LNCaP clone FGC (cell line): ENCODE measurements at regions not wholly inside any gene's neighbourhood (a gene's known extent, or its start where the extent isn't known, plus 50 kb on each side); places are given as distances from the start of the nearest gene placed in this dataset.
"Not testable (repeated sequence)": the region's sequence is repeated elsewhere in the genome, so short reads cannot be mapped to it uniquely, and the experiment has no call there.

ENCODE experiments used
- DNase-seq: peaks from one replicate; pipeline ENCODE4 v3.0.0-alpha.2; 2011; ENCODE audit warnings: low read depth
- H3K4me3 ChIP-seq: 2 replicates; pipeline ENCODE4 v1.5.1; 2011; ENCODE audit warnings: mild to moderate bottlenecking, low read depth, low read length, control low read depth
- TF ChIP-seq, protein P1 (sequence below): IDR thresholded peaks from 2 replicates; pipeline ENCODE4 v1.5.1; 2012; ENCODE audit warnings: mild to moderate bottlenecking; ENCODE audit not compliant: control insufficient read depth, insufficient read depth; ENCODE audit errors: extremely low read depth

DNA sequence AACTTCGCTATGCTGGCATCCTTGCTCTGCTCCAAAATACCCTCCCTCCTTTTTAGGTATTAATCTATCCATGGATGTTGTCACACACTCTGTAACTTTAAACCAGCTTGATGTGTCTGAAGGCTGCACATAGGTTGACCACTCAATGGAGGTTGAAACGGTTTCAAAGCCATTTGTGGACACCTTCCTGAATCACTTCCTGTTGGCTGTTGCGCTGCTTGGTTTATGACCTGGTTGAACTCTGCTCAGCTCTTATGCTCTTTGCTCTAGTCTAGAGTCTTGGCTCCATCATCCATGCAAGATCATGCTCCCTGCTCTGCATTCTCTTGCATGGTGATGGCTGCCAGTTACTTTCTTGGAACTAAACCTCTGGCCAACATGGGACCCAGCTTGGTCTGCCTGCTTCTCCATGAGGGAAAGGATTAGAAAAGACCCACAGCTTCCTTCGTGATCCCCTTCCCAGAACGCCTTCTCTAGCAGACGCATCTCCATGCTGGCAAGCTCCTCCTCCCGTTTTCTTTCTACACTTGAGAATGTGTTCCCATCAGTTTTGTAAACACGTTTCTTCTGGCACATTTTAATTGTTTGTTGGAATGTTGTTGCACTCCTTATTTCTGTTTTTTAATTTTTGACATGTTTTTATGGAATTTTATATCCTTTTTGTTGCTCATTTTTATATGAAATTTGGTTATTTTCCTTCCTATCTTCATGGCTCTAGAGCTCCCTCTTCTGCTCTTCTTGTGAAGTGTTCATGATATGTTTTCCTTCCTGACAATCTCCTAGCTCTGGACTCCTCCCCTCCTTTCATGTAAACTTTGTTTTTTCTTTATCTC, 149.8 kb downstream of the XPNPEP1 start:
- DNase-seq: peak; percentile 14
- H3K4me3 ChIP-seq: no peak overlapping the region
- TF ChIP-seq, protein P1, sequence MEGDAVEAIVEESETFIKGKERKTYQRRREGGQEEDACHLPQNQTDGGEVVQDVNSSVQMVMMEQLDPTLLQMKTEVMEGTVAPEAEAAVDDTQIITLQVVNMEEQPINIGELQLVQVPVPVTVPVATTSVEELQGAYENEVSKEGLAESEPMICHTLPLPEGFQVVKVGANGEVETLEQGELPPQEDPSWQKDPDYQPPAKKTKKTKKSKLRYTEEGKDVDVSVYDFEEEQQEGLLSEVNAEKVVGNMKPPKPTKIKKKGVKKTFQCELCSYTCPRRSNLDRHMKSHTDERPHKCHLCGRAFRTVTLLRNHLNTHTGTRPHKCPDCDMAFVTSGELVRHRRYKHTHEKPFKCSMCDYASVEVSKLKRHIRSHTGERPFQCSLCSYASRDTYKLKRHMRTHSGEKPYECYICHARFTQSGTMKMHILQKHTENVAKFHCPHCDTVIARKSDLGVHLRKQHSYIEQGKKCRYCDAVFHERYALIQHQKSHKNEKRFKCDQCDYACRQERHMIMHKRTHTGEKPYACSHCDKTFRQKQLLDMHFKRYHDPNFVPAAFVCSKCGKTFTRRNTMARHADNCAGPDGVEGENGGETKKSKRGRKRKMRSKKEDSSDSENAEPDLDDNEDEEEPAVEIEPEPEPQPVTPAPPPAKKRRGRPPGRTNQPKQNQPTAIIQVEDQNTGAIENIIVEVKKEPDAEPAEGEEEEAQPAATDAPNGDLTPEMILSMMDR: peak; percentile 58

DNA sequence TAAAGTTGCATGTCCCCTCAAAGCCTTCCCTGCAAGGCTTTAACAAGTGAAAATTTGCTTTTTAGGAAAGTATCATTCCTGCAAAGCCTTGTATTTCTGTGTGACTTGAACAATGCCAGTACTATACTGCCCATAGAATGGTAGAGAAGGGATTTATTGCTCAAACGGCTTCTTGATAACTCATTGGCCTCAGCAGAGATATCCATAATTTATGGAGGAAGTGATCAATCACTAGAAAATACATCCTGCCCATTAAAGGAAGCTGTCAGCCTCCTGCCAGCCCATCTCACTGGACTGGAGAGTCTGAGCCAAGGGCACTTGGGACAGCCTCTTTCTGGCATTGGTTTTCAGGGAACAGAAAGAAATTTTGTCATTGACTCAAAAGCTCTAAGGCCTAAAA, 152.6 kb downstream of the XPNPEP1 start:
- no peak overlapping the region for H3K4me3 ChIP-seq
- TF ChIP-seq, protein P1: no peak

DNA sequence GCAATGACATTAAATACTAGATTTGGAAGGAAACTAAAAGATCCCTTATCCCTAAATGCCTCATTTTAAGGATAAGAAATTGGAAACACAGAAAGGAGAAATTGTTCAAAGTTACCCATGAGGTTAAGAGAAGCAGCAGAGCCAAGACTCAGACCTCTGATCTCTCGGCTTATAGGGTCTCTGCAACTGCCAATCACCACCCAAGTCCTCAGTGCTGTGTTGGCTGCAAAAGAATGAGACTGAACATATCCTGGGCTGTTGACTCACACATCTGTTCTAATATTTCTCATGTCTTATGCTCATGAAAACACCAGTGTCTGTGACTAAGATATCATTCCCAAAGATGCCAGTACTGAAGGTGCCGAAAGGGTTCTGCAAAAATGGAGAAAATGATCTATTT, 153.3 kb downstream of the XPNPEP1 start:
- DNase-seq: no peak
- no peak overlapping the region for H3K4me3 ChIP-seq
- TF ChIP-seq, protein P1: no peak

More for the DNA sequence above, 152.6 kb downstream of the XPNPEP1 start:
- no peak for DNase-seq

DNA sequence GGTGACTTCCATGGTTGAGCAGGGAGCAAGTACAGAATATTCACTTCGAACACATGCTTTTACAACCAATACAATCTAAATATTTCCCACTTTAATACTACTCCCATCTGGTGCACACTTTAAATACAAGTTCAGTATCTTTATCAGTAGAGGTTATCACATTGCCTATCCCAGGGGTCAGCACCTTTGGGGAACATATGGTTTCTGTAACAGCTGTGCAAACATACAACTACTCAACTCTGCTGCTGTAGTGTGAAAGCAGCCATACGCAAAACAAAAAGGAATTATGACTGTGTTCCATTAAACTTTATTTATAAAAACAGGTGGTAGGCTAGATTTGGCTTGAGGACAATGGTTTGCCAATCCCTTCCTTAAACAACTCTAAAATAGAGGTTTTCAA, 157.5 kb downstream of the XPNPEP1 start:
- TF ChIP-seq, protein P1: no peak
- H3K4me3 ChIP-seq: no peak overlapping the region
- no peak for DNase-seq

DNA sequence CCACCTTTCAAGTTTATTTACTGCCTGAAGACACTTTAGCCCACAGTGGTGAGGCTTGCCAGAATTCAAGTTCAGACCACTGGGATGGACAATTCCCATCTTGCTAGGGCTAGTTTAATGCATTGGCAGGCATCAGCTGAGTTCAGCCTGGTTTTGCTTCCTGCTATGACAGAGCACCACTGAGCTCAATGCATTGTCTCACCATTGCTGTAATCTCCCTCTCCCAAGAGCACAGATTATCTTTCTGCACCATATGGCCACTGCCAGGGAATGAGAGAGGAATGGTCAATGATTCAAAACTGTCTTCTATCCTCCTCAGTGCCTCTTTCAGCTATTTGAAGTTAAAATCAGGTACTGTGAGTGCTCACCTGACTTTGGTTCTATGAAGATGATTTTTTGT, 160.8 kb downstream of the XPNPEP1 start:
- TF ChIP-seq, protein P1: no peak
- H3K4me3 ChIP-seq: no peak overlapping the region
- DNase-seq: no peak

DNA sequence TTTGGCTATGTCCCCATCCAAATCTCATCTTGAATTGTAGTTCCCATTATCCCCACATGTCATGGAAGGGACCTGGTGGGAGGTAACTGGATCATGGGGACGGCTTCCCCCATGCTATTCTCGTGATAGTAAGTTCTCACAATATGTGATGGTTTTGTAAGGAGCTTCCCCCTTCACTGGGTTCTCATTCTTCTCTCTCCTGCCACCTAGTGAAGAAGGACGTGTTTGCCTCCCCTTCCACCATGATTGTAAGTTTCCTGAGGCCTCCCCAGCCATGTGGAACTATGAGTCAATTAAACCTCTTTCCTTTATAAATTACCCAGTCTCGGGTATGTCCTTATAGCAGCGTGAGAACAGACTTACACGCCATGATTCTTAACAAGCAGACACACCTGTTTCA, 165.6 kb downstream of the XPNPEP1 start:
- TF ChIP-seq, protein P1: peak; percentile 56
- H3K4me3 ChIP-seq, DNase-seq: not testable (repeated sequence)

DNA sequence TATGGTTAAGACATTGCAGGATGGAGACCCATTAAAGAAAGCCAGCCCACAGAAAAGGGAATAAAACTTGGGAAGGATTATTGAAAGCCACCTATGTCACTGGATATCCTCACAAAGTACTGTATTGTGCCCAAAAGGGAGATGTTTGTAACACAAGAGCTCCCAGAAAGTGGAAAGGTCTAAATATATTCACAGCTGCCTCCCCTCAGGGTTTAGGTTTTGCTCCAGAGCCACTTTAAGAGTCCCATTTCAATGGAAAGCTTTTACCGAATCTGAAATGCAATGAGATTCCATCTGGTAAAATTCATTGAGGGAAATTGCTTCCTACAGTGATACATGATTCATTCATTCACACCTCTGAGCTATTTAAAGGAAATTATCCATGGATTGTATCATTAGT, 176.4 kb downstream of the XPNPEP1 start:
- DNase-seq: no peak
- TF ChIP-seq, protein P1: no peak
- H3K4me3 ChIP-seq: no peak overlapping the region
